Spinal cord (tissue), 9 donors: ENCODE measurements at regions not wholly inside any gene's neighbourhood (a gene's known extent, or its start where the extent isn't known, plus 50 kb on each side); places are given as distances from the start of the nearest gene placed in this dataset.

ENCODE experiments used
- DNase-seq, 6 donors: peaks; one replicate each; pipeline versions ENCODE4 v3.0.0 to v3.0.0-alpha.2; 2013 to 2015; ENCODE audit warnings: low spot score in 6 of 6, low read depth in 4 of 6
- H3K27ac ChIP-seq: one replicate; pipeline ENCODE4 v1.5.1; 2013; ENCODE audit warnings: low read depth, low read length, control low read depth
- H3K27me3 ChIP-seq: one replicate; pipeline ENCODE4 v1.6.1; 2013; ENCODE audit warnings: low read length; ENCODE audit not compliant: control insufficient read depth, insufficient read depth
- H3K36me3 ChIP-seq: one replicate; pipeline ENCODE4 v1.6.1; 2013; ENCODE audit warnings: low read length; ENCODE audit not compliant: control insufficient read depth, insufficient read depth
- H3K4me1 ChIP-seq: one replicate; pipeline ENCODE4 v1.6.1; 2013; ENCODE audit warnings: low read length; ENCODE audit not compliant: control insufficient read depth, insufficient read depth
- H3K4me3 ChIP-seq: one replicate; pipeline ENCODE4 v1.5.1; 2013; ENCODE audit warnings: low read depth, low read length, control low read depth
- H3K9me3 ChIP-seq: one replicate; pipeline ENCODE4 v1.6.1; 2013; ENCODE audit warnings: low read length; ENCODE audit not compliant: control insufficient read depth, insufficient read depth
- WGBS: methylation state at CpG from one replicate; pipeline ENCODE4 v1.1.5; 2013; ENCODE audit warnings: missing lambda C conversion rate; ENCODE audit not compliant: insufficient coverage; 5-methylcytosine and 5-hydroxymethylcytosine counted together
- donor health status: healthy.

DNA sequence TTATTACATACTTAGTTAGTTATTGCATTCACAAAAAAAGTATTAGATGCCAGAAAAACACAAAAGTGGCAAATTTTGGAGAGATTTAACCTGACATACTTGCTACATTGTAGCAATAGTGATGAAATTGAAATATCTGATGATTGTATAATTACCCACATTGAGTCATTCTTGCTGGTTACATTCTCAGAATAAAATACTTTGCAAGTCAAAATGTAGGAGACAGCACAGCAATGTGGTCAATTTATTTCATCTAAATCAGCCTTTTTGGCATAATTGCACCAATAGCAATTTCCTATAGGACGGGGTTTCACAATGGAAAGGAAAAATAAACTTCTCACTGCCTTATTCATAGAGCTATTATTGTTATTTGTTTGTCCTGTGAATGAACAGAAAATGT, 125.0 kb upstream of the ETV6 start:
- no peaks in the 10 kb centered on the region for H3K9me3 ChIP-seq
- H3K4me3 ChIP-seq, result no peak overlapping the region
- H3K27ac ChIP-seq, result no peak overlapping the region
- no peaks in the 10 kb centered on the region for H3K36me3 ChIP-seq
- no peak for DNase-seq
- no peaks in the 10 kb centered on the region for H3K4me1 ChIP-seq
- no CpG with 5 or more reads among the region's 1 CpG for WGBS
- no peaks in the 10 kb centered on the region for H3K27me3 ChIP-seq

DNA sequence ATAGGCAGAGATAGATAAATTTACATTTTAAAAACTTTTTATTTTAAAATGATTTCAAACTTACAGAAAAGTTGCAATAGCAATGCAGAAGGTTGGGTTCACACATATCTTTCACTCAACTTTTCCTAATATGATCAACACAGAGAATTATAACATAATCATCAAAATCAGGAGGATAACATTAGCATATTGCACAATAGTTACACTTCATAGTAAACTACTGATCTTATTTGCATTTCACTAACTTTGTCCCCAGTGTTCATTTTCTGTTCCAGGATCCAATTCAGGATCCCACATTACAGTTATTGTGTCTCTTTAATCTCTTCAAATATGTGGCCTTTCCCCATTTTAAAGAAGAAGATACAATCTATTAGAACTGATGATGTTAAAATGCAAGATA, 115.4 kb upstream of the ETV6 start:
- no peaks in the 10 kb centered on the region for H3K27me3 ChIP-seq
- H3K9me3 ChIP-seq, result no peaks in the 10 kb centered on the region
- no peak for DNase-seq
- no peak overlapping the region for H3K27ac ChIP-seq
- H3K4me1 ChIP-seq, result no peaks in the 10 kb centered on the region
- no peak overlapping the region for H3K4me3 ChIP-seq
- H3K36me3 ChIP-seq, result no peaks in the 10 kb centered on the region

DNA sequence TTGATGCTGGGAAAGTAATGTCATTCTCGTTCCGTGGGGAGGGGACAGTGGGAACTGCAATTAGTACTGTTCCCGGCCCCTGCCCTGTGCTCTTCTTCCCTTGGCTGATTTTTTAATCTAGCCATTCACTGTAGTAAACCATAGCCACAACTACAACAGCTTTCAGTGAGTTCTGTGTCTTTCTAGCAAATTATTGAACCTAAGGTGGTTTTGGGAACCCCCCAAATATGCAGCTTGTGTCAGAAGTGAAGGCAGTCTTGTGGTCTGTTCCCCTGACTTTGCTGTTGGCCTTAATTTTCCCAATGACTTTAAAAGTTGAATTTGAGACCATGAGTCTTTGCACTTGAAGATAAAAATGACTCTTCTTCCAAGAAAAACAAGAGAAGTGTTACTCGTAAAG, 114.3 kb upstream of the ETV6 start:
- no peaks in the 10 kb centered on the region for H3K9me3 ChIP-seq
- no CpG with 5 or more reads among the region's 4 CpGs for WGBS
- no peaks in the 10 kb centered on the region for H3K36me3 ChIP-seq
- no peak overlapping the region for H3K4me3 ChIP-seq
- H3K4me1 ChIP-seq, result no peaks in the 10 kb centered on the region
- no peaks in the 10 kb centered on the region for H3K27me3 ChIP-seq
- no peak overlapping the region for H3K27ac ChIP-seq
- no peak for DNase-seq

DNA sequence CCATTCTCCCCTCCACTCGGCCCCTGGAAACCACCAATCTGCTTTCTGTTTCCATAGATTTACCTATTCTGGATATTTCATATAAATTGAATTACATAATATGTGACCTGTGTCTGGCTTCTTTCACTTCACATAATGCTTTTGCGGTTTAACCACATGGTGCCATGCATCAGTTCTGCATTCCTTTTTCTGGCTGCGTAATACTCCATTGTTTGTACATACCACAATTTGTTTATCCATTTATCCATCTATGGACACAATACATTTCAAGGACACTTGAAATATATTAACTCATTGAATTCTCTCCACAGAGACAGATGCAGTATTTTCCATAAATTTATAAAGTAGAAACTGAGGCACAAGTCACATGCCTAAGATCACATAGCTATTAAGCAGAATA, 110.3 kb upstream of the ETV6 start:
- no peak overlapping the region for H3K27ac ChIP-seq
- DNase-seq, result no peak
- 93% methylated on average over 2 of the region's 3 CpGs for WGBS
- no peaks in the 10 kb centered on the region for H3K9me3 ChIP-seq
- H3K36me3 ChIP-seq, result no peaks in the 10 kb centered on the region
- no peaks in the 10 kb centered on the region for H3K27me3 ChIP-seq
- H3K4me3 ChIP-seq, result no peak overlapping the region
- no peaks in the 10 kb centered on the region for H3K4me1 ChIP-seq

DNA sequence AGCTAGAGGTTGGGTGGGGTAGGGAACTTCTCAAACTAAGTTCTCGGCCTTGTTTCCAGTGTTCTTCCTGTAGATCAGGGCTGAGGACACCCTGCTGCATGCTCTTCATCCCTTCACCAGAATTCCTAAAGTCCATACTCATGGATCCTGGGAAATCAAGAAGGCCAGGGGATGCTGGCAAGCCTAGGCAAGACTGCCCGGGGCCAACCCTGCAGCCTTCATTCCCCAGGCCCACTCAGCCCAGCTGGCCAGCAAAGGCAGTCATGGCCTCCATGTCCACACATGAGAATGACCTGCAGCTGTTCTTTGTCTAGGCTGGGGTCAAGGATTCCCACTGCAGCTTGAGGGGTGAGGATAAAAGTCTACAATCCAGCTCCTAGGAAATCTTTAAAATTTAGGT, 109.3 kb upstream of the ETV6 start:
- Histone ChIP-seq H3K9me3 (no peaks in the 10 kb centered on the region), H3K27me3 (no peaks in the 10 kb centered on the region), H3K27ac (no peak overlapping the region), H3K4me1 (no peaks in the 10 kb centered on the region), H3K36me3 (no peaks in the 10 kb centered on the region), H3K4me3 (no peak overlapping the region)
- no peak for DNase-seq
- WGBS, result 82% methylated on average over 1 of the region's 2 CpGs

DNA sequence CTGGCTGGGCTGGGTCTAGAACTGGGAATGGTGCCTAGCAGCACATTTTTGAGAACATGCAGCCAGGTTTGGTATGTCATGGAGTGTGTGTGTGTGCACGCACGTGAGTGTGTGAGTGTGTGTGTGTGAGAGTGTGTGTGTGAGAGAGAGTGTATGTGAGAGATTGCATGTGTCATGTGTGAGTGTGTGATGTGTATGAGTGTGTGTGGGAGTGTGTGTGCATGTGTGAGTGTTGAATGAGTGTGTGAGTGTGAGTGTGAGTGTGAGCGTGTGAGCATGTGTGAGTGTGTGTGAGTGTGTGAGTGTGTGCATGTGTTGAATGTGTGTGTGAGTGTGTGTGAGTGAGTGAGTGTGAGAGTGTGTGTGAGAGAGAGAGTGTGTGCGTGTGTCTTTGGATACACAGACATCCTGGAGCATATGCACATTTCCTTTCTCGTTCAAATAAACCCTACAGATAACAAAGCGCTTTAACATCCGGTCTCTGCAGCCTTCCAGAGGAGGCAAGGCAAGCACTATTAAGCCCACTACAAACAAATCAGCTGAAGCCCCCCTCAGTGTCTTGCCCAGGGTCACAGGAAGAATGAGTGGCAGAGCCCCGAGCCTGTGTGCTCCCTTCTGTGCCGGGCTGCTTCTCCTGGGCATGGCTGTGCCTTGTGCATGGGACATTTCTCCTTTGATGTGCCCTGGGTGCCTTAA, 108.7 kb upstream of the ETV6 start:
- Histone ChIP-seq H3K27ac (no peak overlapping the region), H3K4me3 (no peak overlapping the region), H3K27me3 (no peaks in the 10 kb centered on the region), H3K36me3 (no peaks in the 10 kb centered on the region), H3K4me1 (no peaks in the 10 kb centered on the region), H3K9me3 (no peaks in the 10 kb centered on the region)
- WGBS, result 84% methylated on average over 5 of the region's 9 CpGs
- DNase-seq, result no peak

DNA sequence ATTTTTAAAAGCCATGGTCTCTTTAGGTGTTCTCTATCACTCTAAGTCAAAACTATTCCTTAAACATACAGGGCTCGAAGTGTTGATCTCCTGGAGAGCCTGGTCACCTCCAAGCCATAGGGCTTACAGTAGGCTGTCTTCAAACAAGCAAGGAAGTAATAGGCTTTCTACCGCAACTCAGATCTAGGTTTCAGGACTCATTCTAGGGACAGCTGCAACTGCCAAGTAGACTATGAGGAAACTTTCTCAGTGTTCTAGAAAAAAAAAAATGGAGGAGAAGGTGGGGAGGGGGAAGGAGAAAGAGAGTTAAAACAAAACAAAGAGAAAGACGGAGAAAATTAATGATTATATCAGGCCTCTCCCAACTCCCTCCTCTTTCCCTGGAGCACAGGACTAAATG, 106.9 kb upstream of the ETV6 start:
- Histone ChIP-seq H3K36me3 (no peaks in the 10 kb centered on the region), H3K9me3 (no peaks in the 10 kb centered on the region), H3K4me1 (peaks cover 5% of the 10 kb centered on the region), H3K4me3 (no peak overlapping the region), H3K27me3 (no peaks in the 10 kb centered on the region), H3K27ac (no peak overlapping the region)
- 80% methylated on average over 2 of the region's 3 CpGs for WGBS
- DNase-seq, result no peak

DNA sequence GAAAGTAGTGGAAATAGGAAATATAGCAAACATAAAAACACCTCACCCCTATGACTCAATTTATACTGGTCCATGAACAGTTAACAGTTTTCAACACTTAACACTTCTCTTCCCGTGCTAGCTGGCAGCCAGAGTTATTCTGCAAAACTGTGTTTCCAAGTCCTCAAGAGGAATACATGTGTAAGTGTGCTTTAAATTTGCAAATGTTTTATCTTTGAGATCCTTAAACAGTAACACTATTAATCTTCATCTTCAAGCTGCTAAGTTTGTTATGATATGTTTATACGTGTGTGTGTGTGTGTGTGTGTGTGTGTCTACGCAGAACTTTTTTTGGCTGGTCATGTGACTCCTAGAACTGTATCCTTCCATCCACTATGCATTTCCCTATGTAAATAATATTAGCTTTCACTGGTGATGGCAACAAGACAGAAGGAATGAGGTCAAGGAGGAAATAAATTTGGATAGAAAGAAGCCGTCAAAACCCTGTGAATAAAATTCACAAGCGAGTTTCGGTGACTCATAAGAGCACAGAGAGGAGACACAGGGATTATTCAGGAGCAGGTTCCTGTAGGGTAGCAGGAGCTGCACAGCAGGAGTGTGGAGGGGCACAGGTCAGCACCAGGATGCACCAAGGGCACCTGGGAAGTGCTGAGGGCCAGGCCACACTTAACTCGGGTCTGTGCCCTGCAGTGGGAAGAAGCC, 105.9 kb upstream of the ETV6 start:
- DNase-seq, result peak in 1 of 6 donors; percentile 29
- 74% methylated on average over 4 of the region's 7 CpGs for WGBS
- Histone ChIP-seq H3K36me3 (no peaks in the 10 kb centered on the region), H3K27ac (no peak overlapping the region), H3K4me3 (no peak overlapping the region), H3K9me3 (no peaks in the 10 kb centered on the region), H3K27me3 (no peaks in the 10 kb centered on the region), H3K4me1 (peaks cover 5% of the 10 kb centered on the region)

DNA sequence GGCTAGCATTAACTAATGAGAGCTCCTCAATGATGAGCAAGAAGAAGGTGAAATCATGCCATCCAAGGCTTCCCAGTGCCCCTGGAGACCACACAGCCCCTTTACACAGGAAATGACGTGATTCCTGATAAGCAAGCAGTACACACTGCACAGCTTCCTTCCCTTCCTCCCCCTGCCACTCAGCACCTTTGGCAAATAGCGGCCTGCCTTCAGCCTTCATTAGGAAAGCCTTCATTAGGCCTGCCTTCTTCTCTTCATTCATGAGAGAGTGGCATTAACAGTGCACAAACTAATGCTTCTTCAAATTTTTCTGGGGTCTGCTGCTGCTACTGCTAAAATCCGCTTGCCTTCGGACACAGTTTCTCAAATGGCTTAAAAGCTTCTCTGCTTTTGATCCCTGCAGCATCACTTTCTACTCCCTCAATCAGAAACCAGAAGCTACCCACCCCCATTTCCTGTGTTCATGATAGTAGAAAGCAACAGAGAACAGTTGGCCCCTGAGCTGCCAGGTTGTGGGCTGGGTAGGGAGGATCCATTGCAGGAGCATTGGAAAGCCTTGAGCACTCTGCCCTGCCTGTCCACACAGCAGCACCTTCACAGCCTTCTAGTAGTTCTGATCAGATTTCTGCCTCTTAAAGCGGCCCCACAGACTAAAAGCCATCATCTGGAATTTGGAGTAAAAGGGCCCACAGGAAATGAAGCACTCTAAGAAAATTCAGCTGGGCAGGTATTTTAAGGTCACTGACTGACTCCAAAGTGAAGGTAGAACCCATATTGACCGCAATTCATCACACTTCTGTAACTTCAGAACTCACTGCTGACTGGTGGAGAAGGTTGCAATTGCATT, 103.8 kb upstream of the ETV6 start:
- WGBS, result 71% methylated on average over 6 of the region's 6 CpGs
- peak in 1 of 6 donors; percentile 5 for DNase-seq

More for the DNA sequence above, 103.8 kb upstream of the ETV6 start:
- H3K27ac ChIP-seq, result no peak overlapping the region
- H3K9me3 ChIP-seq, result no peaks in the 10 kb centered on the region
- H3K36me3 ChIP-seq, result no peaks in the 10 kb centered on the region
- H3K4me1 ChIP-seq, result peaks cover 5% of the 10 kb centered on the region
- no peaks in the 10 kb centered on the region for H3K27me3 ChIP-seq
- no peak overlapping the region for H3K4me3 ChIP-seq
